HG03342 (cell line): ENCODE measurements at regions not wholly inside any gene's neighbourhood (a gene's known extent, or its start where the extent isn't known, plus 50 kb on each side); places are given as distances from the start of the nearest gene placed in this dataset.
"Not testable (repeated sequence)": the region's sequence is repeated elsewhere in the genome, so short reads cannot be mapped to it uniquely, and the experiment has no call there.

Source experiments
- ATAC-seq: cut with Tn5 transposase; IDR thresholded peaks from one replicate; pipeline ENCODE4 v1.9.1; 2021; ENCODE audit warnings: mild to moderate bottlenecking, moderate library complexity; ENCODE audit not compliant: unreplicated experiment

DNA sequence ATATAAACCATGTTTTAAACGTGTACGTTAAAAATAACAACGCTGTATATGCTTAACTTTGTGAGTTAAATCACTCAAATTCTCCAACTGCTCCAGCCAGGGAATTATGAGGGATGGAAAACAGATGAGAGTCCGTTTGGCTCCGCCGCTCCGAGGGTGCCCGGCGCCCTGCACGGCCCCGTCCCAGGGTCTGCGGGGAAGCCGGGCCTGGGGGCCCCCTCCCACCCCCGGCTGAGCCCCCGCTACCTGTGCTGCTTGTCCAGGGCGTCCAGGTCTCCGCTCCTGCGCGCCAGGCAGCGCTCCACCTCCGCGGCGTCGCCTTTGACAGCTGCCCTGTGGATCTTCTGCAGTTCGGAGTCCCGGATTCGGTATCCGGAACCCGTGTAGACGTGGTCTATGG, 415.5 kb downstream of the FOXD4L4 start:
- not testable (repeated sequence) for ATAC-seq

- ATAC-seq: peak; percentile 100
Measured at GRCh38 chr9:66153021-66153725, 416.2 kb downstream of the FOXD4L4 start.

DNA sequence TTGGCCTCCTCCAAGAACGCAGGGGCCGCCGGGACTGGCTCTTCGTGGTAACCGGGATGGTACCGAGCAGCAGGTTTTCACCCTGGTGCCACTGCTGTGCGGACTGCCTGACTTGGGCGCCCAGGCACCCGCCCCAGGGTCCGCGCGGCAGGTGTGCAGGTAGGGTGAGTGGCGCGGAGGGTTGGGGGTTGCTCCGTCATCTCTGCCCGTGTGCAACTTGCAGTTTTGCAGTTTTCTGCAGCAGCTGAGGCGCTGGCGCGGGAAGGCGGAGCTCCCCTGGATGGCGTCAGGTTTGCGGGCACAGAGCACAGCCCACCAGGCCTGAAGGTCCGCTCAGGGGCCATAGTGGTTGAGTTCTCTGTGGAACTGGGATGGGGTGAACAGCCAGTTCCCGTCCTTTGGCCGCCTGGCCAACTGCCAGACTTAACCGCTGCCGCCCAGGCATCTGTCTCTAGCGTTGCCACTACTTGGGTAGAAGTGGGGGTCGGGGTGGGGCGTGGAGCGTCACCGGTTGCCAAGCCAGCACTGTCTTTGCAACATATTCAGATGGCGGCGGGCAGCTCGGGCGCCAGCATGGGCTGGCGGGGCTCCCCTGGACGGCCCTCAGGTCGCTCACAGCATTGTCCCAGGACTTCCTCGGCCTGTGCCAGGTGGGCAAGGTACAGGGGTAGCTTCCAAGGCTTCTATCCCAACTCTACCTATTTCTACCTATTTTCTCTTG, 417.2 kb downstream of the FOXD4L4 start:
- not testable (repeated sequence) for ATAC-seq

DNA sequence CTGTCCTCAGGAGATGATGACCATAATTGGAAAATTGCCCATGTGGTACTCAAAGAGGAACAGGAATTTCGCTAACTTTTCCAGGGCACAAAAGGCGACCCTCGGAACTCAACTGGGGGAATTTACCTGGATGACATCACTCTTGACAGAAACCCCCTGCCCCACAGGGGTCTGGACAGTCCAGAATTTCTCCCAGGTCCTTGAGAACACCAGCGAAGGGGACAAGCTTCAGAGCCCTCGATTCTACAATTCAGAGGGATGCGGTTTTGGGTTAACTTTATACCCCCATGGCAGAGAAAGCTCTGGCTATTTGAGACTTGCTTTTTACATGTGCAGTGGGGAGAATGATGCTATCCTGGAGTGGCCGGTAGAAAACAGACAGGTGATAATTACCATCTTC, 445.4 kb downstream of the FOXD4L4 start:
- ATAC-seq: not testable (repeated sequence)

- ATAC-seq: not testable (repeated sequence)
Measured at GRCh38 chr9:66183648-66184047, 446.7 kb downstream of the FOXD4L4 start.

DNA sequence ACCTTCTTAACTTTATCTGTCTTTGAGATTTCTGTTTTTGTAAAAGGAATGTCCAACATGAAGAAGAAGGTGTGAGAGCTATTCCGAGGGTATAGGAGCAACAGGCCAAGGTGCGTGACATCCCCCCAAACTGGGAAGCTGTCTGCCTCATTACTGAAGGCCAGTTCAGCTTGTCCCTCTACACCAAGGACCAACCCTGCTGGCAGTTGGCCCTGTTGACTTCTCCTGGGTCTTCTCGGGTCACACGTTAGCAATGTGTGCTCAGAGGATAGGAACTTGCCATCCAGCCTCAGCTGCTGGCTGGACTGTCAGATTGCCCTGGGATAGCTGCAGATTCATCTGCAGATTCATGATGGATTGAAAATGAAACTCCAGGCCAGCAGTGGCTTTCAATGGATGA, 460.3 kb downstream of the FOXD4L4 start:
- not testable (repeated sequence) for ATAC-seq

DNA sequence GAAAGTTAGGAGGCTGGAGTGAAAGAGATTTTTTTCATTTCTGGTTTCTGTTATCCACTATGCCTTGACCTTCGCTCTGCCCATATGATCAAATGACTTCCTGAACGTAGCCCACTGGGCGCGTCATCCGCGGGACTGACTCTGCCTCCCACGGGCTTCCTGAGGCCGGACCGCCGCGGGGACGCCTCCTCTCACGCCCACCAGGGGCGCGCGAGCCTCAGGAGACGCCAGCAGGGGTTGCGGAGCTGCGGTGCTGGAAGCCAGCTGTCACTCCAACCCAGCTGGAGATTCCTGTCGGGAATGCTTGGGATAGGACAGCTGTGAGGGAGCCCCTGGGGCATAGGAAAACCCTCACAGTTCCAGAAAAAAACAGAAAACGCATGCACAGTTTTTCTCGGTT, 461.5 kb downstream of the FOXD4L4 start:
- ATAC-seq: not testable (repeated sequence)

DNA sequence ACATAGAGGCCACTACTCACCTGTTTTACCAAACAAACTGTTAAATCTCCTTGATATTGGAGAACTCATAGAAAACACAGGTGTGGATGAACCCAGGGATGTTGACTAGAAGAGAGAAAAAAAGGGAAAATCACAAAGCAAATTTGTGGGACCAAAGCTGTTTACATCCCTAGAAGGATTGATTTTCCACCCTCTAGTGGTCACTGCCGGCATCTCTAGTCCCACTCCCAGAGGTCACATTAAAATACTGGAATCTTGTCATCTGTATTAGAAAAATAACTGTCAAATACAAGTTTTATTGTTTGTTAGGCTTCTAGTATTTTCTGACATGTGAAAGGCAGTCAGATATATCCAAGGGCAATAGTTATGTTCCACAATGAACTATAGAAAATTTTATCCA, 469.7 kb downstream of the FOXD4L4 start:
- ATAC-seq: peak; percentile 65

GRCh38 chr9:66207914-66208313, 471.0 kb downstream of the FOXD4L4 start:
- not testable (repeated sequence) for ATAC-seq

DNA sequence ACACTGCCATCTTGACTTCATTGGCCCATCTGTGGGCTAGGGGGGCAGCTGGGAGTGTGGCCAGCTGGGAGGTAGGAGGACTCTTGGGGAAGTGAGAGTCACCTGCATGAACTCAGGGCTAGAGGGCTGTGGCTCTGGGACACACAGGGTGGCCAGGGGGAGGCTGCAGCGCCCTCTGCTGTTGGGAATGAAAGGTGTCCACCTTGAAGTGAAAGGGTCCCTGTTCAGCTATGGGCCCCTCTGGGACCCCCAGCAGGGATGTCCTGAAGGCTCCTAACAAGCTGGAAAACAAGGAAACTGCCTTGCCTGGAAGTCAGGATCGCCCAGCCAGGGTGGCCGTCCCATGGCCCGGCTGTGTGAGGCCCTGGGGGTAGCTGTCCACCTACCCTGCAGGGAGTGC, 507.8 kb downstream of the FOXD4L4 start:
- ATAC-seq: not testable (repeated sequence)

DNA sequence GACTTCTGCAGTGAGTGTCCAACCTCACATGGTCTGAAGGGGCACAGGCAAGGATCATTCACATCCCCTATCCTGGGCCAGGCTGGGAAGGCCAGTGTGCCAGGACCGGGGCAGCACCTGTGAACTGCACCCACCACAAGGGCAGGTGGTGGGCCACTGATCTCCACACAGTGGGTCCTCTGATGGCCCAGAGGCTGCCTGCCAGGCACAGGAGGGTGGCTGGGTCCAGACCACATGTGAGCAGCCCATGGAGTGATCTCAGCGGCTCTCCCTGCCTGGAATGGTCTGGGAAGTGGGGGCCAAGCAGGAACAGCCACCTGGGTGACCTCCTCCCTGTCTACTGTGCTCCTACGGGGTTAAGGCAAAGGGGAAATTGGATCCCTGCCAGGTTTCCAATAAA, 508.5 kb downstream of the FOXD4L4 start:
- ATAC-seq: not testable (repeated sequence)

DNA sequence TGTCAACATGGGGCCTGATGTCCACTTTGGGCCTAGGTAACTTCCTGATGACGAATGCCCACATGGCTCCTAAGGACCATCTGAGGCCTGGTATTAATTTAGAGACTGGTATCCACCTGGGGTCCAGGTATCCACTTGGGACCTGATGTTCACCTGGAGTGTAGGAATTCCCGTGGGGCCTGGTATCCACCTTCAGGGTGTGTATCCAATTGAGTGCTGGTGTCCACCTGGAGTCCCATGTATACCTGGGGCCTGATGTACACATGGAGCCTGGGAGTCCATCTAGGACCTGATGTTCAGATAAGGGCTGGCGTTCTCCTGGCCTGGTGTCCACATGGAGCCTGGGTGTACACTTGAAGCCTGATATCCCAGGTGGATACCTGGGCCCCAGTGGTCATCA, 520.6 kb downstream of the FOXD4L4 start:
- not testable (repeated sequence) for ATAC-seq

DNA sequence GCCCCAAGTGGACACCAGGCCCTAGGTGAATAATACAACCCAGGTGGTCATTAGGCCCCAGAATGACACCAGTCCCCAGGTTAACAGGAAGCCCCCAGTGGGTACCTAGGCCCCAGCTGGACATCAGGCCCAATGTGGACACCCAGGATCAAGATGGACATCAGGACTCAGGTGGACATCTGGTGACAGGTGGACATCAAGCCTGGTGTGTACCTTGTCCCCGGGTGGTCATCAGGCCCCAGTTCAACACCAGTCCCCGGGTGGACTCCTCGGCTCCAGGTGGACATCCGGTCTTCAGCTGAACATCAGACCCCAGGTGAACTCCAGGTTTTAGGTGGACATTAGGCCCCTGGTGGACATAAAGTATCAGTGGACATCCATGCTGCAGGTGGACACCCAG, 524.6 kb downstream of the FOXD4L4 start:
- not testable (repeated sequence) for ATAC-seq

GRCh38 chr9:66263621-66264020, 526.7 kb downstream of the FOXD4L4 start:
- ATAC-seq: not testable (repeated sequence)

DNA sequence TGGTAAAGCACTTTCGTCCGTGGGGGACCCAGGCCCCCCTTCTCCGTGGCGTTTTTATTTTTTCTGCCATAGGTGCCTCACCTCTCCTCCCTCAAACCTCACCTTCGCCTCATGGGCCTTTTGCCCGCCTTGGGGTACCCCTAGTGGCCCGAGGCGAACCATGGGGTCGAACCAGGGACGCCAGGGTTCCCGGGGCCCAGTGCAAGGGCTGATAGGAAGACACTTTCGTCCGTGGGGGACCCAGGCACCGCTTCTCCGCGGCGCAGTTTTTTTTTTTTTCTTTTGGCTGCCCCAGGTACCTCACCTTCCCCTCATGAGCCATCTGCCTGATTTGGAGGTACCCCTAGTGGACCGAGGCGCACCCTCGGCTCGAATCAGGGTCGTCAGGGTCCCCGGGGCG, 527.8 kb downstream of the FOXD4L4 start:
- ATAC-seq: not testable (repeated sequence)

GRCh38 chr9:66266202-66266601, 529.3 kb downstream of the FOXD4L4 start:
- not testable (repeated sequence) for ATAC-seq

- not testable (repeated sequence) for ATAC-seq
Measured at GRCh38 chr9:66266856-66267430, 530.0 kb downstream of the FOXD4L4 start.

DNA sequence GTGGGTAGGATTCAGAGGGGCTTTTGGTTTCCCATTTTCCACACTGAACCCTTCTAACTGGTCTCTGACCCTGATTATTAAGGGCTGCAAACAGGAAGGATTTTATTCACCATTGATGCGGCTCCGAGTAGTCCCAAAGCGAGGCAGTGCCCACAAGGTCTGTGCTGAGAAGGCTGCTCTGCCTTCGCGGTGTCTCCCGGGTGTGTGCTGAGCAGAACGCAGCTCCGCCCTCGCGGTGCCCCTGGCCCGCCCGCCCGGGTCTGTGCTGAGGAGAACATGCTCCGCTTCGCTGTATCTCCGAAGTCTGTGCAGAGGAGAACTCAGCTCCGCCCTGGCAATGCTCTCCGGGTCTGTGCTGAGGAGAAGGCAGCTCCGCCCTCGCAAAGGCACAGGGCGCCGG, 530.7 kb downstream of the FOXD4L4 start:
- not testable (repeated sequence) for ATAC-seq

GRCh38 chr9:66269024-66269423, 532.1 kb downstream of the FOXD4L4 start:
- ATAC-seq: not testable (repeated sequence)

DNA sequence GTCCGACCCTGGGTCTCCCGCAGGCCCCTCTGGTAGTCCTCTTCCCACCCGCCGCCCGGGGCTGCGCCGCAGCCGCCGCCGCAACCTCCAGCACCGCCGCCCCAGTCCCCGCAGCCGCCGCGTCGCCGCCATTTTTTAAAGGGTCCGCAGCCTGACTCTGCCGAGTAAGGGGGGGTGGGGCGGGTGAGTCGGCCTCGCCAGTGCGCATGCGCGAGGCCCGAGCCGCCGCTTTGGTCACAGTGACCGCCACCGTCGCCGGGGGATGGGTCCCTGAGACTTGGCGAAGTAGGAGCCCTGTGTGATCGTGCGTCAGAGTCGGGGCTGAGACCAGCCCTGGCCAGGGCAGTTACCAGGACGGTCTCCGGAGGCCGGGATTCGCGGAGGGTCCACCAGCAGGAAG, 532.8 kb downstream of the FOXD4L4 start:
- not testable (repeated sequence) for ATAC-seq

GRCh38 chr9:66278809-66279208, 541.9 kb downstream of the FOXD4L4 start:
- ATAC-seq: not testable (repeated sequence)
